GM19035 (cell line): ENCODE measurements at regions not wholly inside any gene's neighbourhood (a gene's known extent, or its start where the extent isn't known, plus 50 kb on each side); places are given as distances from the start of the nearest gene placed in this dataset.

Experiments used
- ATAC-seq: cut with Tn5 transposase; IDR thresholded peaks from one replicate; pipeline ENCODE4 v1.9.1; 2021; ENCODE audit not compliant: unreplicated experiment

- ATAC-seq, result no peak
These were observed 383.2 kb upstream of the KCNMB2 start for GRCh38 chr3:178152988-178153387.

GRCh38 chr3:178155521-178155920, 380.7 kb upstream of the KCNMB2 start:
- no peak for ATAC-seq

- ATAC-seq, result no peak
These were observed 379.9 kb upstream of the KCNMB2 start for GRCh38 chr3:178156301-178156700.

DNA sequence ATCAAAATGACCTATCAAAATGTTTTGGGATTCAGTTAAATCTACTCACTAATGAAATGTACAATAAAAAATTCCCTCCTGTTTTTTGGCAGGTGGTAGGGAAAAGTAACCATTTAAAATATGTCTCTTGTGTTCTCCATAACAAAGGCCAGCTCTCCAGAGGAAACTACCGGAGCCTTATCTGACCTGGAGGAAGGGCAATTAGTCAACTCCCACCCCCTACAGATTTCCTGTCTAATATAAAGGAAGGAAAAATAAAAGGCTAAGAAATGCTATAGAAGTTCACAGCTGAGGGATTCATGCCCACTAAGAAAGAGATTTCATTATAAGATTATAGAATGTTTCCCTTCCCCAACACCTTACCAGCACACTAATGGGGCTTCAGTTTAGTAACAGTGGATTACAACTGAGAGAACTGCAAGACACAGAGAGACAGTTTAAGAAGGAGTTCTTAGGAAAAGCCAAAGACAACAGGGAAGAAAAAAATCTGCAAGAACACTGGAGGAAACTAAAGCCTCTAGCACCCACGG, 376.5 kb upstream of the KCNMB2 start:
- no peak for ATAC-seq

- ATAC-seq, result no peak
These were observed 366.8 kb upstream of the KCNMB2 start for GRCh38 chr3:178169421-178169820.

DNA sequence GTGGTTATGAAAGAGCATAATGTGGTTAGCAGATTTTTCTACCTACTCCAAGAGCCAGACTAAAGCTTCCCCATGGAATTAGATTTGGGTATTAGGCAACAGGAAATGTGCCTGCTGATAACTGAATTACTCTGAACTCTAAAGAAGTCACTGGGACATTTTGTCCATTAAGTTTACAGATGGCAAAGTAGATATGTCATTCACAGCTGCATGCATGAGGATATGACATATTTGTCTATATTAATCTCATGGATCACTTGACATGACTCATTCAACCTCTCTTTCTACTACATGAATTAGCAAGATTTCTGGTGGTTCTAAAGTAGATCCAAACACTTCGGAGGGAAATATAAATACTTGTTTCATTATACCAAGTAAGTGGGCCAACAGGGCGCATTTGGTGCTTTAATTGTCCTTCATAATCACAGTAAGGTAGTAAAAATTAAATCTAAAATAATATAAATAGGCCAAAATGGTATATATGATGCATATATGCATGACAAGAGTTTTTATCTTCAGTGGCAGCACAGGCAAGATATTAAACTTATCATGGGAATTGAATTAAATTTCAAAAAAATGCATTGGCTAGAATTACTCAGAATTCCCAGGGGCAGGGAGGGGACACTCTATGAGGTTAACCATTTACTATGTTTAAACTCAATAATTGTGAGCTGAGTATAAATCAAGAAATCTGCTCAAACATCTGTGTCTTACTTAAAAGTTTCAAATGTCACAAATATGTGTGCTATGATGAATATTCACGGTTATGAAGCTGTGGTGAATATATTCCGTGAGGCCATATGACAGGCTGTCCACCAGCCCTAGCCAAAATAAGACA, 365.3 kb upstream of the KCNMB2 start:
- no peak for ATAC-seq

GRCh38 chr3:178172121-178172520, 364.1 kb upstream of the KCNMB2 start:
- no peak for ATAC-seq

DNA sequence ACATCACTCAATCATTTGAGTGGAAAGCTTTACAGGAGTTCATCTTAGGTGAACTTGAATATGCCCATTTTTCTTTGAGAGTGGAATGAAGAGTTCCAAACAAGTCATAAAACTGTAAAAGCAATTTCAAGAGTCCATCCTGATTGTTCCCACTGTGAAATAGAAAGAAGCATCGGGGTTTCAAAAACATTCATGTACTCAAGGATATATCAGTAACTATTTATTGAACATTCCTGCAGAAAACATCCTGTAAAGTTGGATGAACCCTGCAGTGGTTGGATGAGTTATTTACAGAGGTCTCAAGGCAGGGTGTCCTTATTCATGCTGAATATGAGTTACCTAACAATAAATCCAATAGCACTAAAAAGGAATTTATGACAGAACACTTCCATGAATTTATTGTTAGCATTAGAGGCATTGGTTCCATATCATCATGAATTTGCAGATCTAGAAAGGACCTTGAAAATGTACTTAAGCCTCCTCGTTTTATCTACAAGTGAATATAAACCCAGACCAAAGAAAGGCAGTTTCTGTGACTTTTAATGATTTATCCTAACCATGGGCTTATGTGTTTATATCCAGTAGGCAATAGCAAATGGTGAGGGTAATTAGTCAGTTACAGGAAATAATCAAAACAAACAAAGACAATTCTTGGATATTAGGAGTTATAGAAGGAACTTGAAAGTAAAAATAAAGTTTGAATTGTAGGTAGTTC, 361.9 kb upstream of the KCNMB2 start:
- no peak for ATAC-seq

DNA sequence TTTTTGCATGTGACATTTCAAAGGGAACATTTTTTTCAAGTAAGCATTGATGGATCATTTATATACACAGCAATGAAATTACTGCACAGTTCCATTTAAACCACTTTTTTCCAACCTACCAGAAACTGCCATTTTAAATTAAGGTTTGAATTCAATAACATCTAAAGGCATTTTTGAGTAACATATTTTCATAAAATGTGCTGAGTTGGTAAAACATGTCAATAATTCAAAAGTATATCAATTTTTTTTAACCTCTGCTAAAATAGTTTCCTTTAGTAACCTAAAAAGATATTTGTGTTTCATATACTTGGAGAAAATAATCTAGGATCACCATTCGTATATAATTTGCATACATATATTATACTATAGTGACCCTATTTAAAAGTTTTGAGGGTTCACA, 355.1 kb upstream of the KCNMB2 start:
- ATAC-seq, result no peak

GRCh38 chr3:178181784-178182183, 354.5 kb upstream of the KCNMB2 start:
- ATAC-seq, result no peak

GRCh38 chr3:178182337-178182779, 353.9 kb upstream of the KCNMB2 start:
- no peak for ATAC-seq

- ATAC-seq, result no peak
These were observed 351.4 kb upstream of the KCNMB2 start for GRCh38 chr3:178184833-178185232.

DNA sequence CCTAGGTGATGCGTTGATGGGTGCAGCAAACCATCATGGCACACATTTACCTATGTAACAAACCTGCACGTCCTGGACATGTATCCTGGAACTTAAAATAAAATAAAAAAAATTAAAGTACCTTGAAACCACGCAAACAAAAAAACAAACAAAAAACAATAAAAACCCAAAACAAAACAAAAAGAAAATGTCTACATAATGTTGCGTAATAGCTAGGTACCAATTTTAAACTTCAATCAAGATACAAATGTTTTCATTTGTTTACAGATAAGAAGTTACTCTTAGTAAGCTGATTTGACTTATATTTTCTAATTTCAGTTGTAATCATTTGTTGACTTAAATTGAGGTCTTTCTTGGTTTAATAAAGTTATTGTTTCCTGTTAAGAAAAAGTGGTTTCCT, 349.6 kb upstream of the KCNMB2 start:
- ATAC-seq, result no peak

DNA sequence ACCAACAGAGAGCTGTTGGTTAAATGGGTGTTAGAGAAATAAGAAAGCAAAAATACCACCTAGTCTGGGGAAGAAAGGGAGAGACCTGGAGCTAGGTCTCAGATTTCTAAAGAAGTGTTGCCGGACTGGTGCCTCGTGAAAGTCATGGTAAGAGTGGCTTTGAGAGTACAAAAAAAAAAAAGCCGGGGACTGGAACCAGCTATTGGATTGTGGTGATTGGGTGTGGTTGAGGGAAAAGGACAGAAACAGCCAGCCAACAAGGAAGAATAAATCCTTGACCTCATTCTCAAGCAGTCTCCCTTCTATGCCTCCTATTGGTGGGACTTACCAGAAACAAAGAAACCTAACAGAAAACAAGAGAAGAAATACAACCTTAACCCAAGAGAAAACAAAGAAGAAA, 346.4 kb upstream of the KCNMB2 start:
- ATAC-seq, result no peak

GRCh38 chr3:178193846-178194245, 342.4 kb upstream of the KCNMB2 start:
- no peak for ATAC-seq

GRCh38 chr3:178194539-178194938, 341.7 kb upstream of the KCNMB2 start:
- no peak for ATAC-seq

DNA sequence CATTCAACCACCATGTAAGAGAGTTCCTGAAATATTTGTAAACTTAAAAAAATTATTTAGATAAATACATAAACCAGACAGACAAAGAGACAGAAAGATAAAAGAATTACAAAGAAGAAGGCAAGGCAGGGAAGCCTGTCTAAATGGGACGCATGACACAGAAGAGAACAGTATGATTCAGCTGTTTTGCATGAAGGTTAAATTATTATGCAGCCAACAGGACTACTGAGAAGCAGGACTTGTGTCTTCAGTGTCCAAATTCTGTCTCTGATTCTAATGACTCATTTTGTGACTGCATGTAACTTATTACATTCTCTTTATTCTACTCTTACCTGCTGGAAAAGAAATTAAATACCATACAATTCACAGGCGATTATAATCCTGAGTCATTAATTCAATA, 340.4 kb upstream of the KCNMB2 start:
- ATAC-seq, result peak; percentile 75

DNA sequence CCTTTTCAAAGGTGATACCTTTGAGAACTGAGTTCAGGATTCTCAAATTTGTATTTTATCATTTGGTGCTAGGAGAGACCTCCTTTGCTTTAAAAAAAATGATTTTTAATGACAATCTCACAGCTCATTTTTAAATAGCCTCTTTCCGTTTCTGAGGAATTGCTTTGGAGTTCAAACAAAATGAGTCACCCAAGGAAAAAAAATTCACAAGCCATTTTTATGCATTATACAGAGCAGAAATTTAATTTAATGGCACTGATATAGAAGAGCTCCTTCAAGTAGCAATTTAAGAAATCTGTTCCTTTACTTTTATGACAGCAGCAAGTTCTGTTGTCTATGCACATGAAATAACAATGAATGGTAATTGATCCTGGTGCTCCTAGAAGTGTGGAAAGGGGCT, 337.9 kb upstream of the KCNMB2 start:
- no peak for ATAC-seq

DNA sequence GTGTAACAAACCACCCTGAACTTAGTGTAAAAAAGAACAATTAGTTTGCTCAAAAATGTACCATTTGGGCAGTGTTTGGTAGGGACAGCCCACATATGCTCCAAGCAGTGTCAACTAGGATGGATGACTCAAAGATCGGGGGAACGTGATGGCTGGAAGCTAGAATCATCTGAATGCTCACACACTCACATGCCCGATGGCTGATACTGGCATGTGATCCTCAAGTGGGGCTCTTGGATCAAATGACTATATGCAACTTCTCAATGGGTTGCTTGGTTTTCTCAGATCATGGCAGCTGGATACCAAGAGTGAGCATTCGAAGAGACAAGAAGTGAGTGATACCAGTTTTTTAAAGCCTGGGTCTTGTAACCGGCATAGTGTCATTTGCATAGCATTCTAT, 335.9 kb upstream of the KCNMB2 start:
- ATAC-seq, result no peak

- ATAC-seq, result no peak
These were observed 334.5 kb upstream of the KCNMB2 start for GRCh38 chr3:178201714-178202113.

DNA sequence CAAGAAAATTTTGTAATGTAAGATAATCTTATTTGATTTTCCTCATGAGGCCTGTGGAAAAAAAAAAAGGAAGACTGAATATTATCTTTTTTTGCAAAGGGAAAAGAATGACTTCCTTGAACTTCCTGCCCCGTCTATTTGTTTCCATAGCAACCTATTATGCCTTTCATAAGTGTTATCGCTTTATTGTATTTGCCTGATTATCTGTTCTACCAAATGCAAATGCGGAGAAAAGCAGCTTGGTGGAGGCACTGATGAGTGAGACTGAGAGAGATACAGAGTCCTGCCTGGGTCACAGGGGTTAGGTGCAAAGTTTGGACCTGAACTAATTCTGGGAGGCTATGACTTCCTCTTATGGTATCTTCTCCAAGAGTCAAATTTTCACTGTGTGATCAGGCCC, 334.0 kb upstream of the KCNMB2 start:
- ATAC-seq, result no peak

- no peak for ATAC-seq
These were observed 333.1 kb upstream of the KCNMB2 start for GRCh38 chr3:178203165-178203564.
